ENCODE measurements at regions not wholly inside any gene's neighbourhood (a gene's known extent, or its start where the extent isn't known, plus 50 kb on each side); places are given as distances from the start of the nearest gene placed in this dataset.

GRCh38 chr21:27251752-27252151, 284.9 kb upstream of the ADAMTS5 start:
- H3K4me3 ChIP-seq (ENCODE audit: insufficient read depth, low read depth, low read length, poor library complexity, severe bottlenecking): no peak overlapping the region

GRCh38 chr21:27250366-27250765, 283.5 kb upstream of the ADAMTS5 start:
- Histone ChIP-seq H3K4me1 (ENCODE audit: control insufficient read depth, insufficient read depth, low read length, poor library complexity, severe bottlenecking) (no peaks in the 10 kb centered on the region), H3K9me3 (ENCODE audit: control insufficient read depth, low read length) (no peaks in the 10 kb centered on the region), H3K27me3 (replicated peaks; ENCODE audit: control insufficient read depth, insufficient read depth, low read length, poor library complexity, severe bottlenecking) (no peaks in the 10 kb centered on the region), H3K27ac (ENCODE audit: insufficient read depth, low read length, poor library complexity, severe bottlenecking) (no peak overlapping the region), H3K36me3 (ENCODE audit: control insufficient read depth, insufficient read depth, low read length) (no peaks in the 10 kb centered on the region), H3K4me3 (ENCODE audit: insufficient read depth, low read depth, low read length, poor library complexity, severe bottlenecking) (no peak overlapping the region)
- no peak for DNase-seq

More at GRCh38 chr21:27251752-27252151, 284.9 kb upstream of the ADAMTS5 start:
- H3K36me3 ChIP-seq (ENCODE audit: control insufficient read depth, insufficient read depth, low read length): no peaks in the 10 kb centered on the region
- no peaks in the 10 kb centered on the region for H3K27me3 ChIP-seq (replicated peaks; ENCODE audit: control insufficient read depth, insufficient read depth, low read length, poor library complexity, severe bottlenecking)
- H3K9me3 ChIP-seq (ENCODE audit: control insufficient read depth, low read length): no peaks in the 10 kb centered on the region
- no peak overlapping the region for H3K27ac ChIP-seq (ENCODE audit: insufficient read depth, low read length, poor library complexity, severe bottlenecking)
- no peak for DNase-seq
- no peaks in the 10 kb centered on the region for H3K4me1 ChIP-seq (ENCODE audit: control insufficient read depth, insufficient read depth, low read length, poor library complexity, severe bottlenecking)

- no peaks in the 10 kb centered on the region for H3K36me3 ChIP-seq (ENCODE audit: control insufficient read depth, insufficient read depth, low read length)
- no peaks in the 10 kb centered on the region for H3K9me3 ChIP-seq (ENCODE audit: control insufficient read depth, low read length)
- no peak overlapping the region for H3K27ac ChIP-seq (ENCODE audit: insufficient read depth, low read length, poor library complexity, severe bottlenecking)
- no peak for DNase-seq
- no peak overlapping the region for H3K4me3 ChIP-seq (ENCODE audit: insufficient read depth, low read depth, low read length, poor library complexity, severe bottlenecking)
- H3K27me3 ChIP-seq (replicated peaks; ENCODE audit: control insufficient read depth, insufficient read depth, low read length, poor library complexity, severe bottlenecking): no peaks in the 10 kb centered on the region
- no peaks in the 10 kb centered on the region for H3K4me1 ChIP-seq (ENCODE audit: control insufficient read depth, insufficient read depth, low read length, poor library complexity, severe bottlenecking)
These were observed 281.9 kb upstream of the ADAMTS5 start for GRCh38 chr21:27248814-27249213.

GRCh38 chr21:27246741-27247140, 279.9 kb upstream of the ADAMTS5 start:
- no peaks in the 10 kb centered on the region for H3K4me1 ChIP-seq (ENCODE audit: control insufficient read depth, insufficient read depth, low read length, poor library complexity, severe bottlenecking)
- H3K4me3 ChIP-seq (ENCODE audit: insufficient read depth, low read depth, low read length, poor library complexity, severe bottlenecking): no peak overlapping the region
- no peak overlapping the region for H3K27ac ChIP-seq (ENCODE audit: insufficient read depth, low read length, poor library complexity, severe bottlenecking)
- H3K36me3 ChIP-seq (ENCODE audit: control insufficient read depth, insufficient read depth, low read length): no peaks in the 10 kb centered on the region
- no peaks in the 10 kb centered on the region for H3K27me3 ChIP-seq (replicated peaks; ENCODE audit: control insufficient read depth, insufficient read depth, low read length, poor library complexity, severe bottlenecking)
- no peak for DNase-seq
- no peaks in the 10 kb centered on the region for H3K9me3 ChIP-seq (ENCODE audit: control insufficient read depth, low read length)

GRCh38 chr21:27244776-27245175, 277.9 kb upstream of the ADAMTS5 start:
- no peak for DNase-seq
- H3K36me3 ChIP-seq (ENCODE audit: control insufficient read depth, insufficient read depth, low read length): no peaks in the 10 kb centered on the region
- H3K4me3 ChIP-seq (ENCODE audit: insufficient read depth, low read depth, low read length, poor library complexity, severe bottlenecking): no peak overlapping the region
- H3K9me3 ChIP-seq (ENCODE audit: control insufficient read depth, low read length): no peaks in the 10 kb centered on the region
- no peak overlapping the region for H3K27ac ChIP-seq (ENCODE audit: insufficient read depth, low read length, poor library complexity, severe bottlenecking)
- no peaks in the 10 kb centered on the region for H3K4me1 ChIP-seq (ENCODE audit: control insufficient read depth, insufficient read depth, low read length, poor library complexity, severe bottlenecking)
- H3K27me3 ChIP-seq (replicated peaks; ENCODE audit: control insufficient read depth, insufficient read depth, low read length, poor library complexity, severe bottlenecking): no peaks in the 10 kb centered on the region

GRCh38 chr21:27244352-27244751, 277.5 kb upstream of the ADAMTS5 start:
- Histone ChIP-seq H3K9me3 (ENCODE audit: control insufficient read depth, low read length) (no peaks in the 10 kb centered on the region), H3K4me3 (ENCODE audit: insufficient read depth, low read depth, low read length, poor library complexity, severe bottlenecking) (no peak overlapping the region), H3K4me1 (ENCODE audit: control insufficient read depth, insufficient read depth, low read length, poor library complexity, severe bottlenecking) (no peaks in the 10 kb centered on the region), H3K27ac (ENCODE audit: insufficient read depth, low read length, poor library complexity, severe bottlenecking) (no peak overlapping the region), H3K36me3 (ENCODE audit: control insufficient read depth, insufficient read depth, low read length) (no peaks in the 10 kb centered on the region), H3K27me3 (replicated peaks; ENCODE audit: control insufficient read depth, insufficient read depth, low read length, poor library complexity, severe bottlenecking) (no peaks in the 10 kb centered on the region)
- no peak for DNase-seq

- Histone ChIP-seq H3K4me1 (ENCODE audit: control insufficient read depth, insufficient read depth, low read length, poor library complexity, severe bottlenecking) (no peaks in the 10 kb centered on the region), H3K36me3 (ENCODE audit: control insufficient read depth, insufficient read depth, low read length) (no peaks in the 10 kb centered on the region), H3K9me3 (ENCODE audit: control insufficient read depth, low read length) (no peaks in the 10 kb centered on the region), H3K27ac (ENCODE audit: insufficient read depth, low read length, poor library complexity, severe bottlenecking) (no peak overlapping the region), H3K4me3 (ENCODE audit: insufficient read depth, low read depth, low read length, poor library complexity, severe bottlenecking) (no peak overlapping the region), H3K27me3 (replicated peaks; ENCODE audit: control insufficient read depth, insufficient read depth, low read length, poor library complexity, severe bottlenecking) (no peaks in the 10 kb centered on the region)
- no peak for DNase-seq
These were observed 274.0 kb upstream of the ADAMTS5 start for GRCh38 chr21:27240839-27241238.

GRCh38 chr21:27233514-27234115, 266.7 kb upstream of the ADAMTS5 start:
- Histone ChIP-seq H3K27me3 (replicated peaks; ENCODE audit: control insufficient read depth, insufficient read depth, low read length, poor library complexity, severe bottlenecking) (no peaks in the 10 kb centered on the region), H3K36me3 (ENCODE audit: control insufficient read depth, insufficient read depth, low read length) (no peaks in the 10 kb centered on the region), H3K9me3 (ENCODE audit: control insufficient read depth, low read length) (no peaks in the 10 kb centered on the region), H3K27ac (ENCODE audit: insufficient read depth, low read length, poor library complexity, severe bottlenecking) (no peak overlapping the region), H3K4me3 (ENCODE audit: insufficient read depth, low read depth, low read length, poor library complexity, severe bottlenecking) (no peak overlapping the region), H3K4me1 (ENCODE audit: control insufficient read depth, insufficient read depth, low read length, poor library complexity, severe bottlenecking) (no peaks in the 10 kb centered on the region)
- no peak for DNase-seq

- no peak for DNase-seq
- Histone ChIP-seq H3K4me3 (ENCODE audit: insufficient read depth, low read depth, low read length, poor library complexity, severe bottlenecking) (no peak overlapping the region), H3K36me3 (ENCODE audit: control insufficient read depth, insufficient read depth, low read length) (no peaks in the 10 kb centered on the region), H3K27me3 (replicated peaks; ENCODE audit: control insufficient read depth, insufficient read depth, low read length, poor library complexity, severe bottlenecking) (no peaks in the 10 kb centered on the region), H3K27ac (ENCODE audit: insufficient read depth, low read length, poor library complexity, severe bottlenecking) (no peak overlapping the region), H3K4me1 (ENCODE audit: control insufficient read depth, insufficient read depth, low read length, poor library complexity, severe bottlenecking) (no peaks in the 10 kb centered on the region), H3K9me3 (ENCODE audit: control insufficient read depth, low read length) (no peaks in the 10 kb centered on the region)
These were observed 259.1 kb upstream of the ADAMTS5 start for GRCh38 chr21:27225940-27226339.

GRCh38 chr21:27225151-27225550, 258.3 kb upstream of the ADAMTS5 start:
- Histone ChIP-seq H3K27me3 (replicated peaks; ENCODE audit: control insufficient read depth, insufficient read depth, low read length, poor library complexity, severe bottlenecking) (no peaks in the 10 kb centered on the region), H3K4me3 (ENCODE audit: insufficient read depth, low read depth, low read length, poor library complexity, severe bottlenecking) (no peak overlapping the region), H3K36me3 (ENCODE audit: control insufficient read depth, insufficient read depth, low read length) (no peaks in the 10 kb centered on the region), H3K9me3 (ENCODE audit: control insufficient read depth, low read length) (no peaks in the 10 kb centered on the region), H3K27ac (ENCODE audit: insufficient read depth, low read length, poor library complexity, severe bottlenecking) (no peak overlapping the region), H3K4me1 (ENCODE audit: control insufficient read depth, insufficient read depth, low read length, poor library complexity, severe bottlenecking) (no peaks in the 10 kb centered on the region)
- no peak for DNase-seq

All from effector memory CD4-positive, alpha-beta T cell (primary cell).